ENCODE measurements at regions not wholly inside any gene's neighbourhood (a gene's known extent, or its start where the extent isn't known, plus 50 kb on each side); places are given as distances from the start of the nearest gene placed in this dataset.

GRCh38 chr2:116319935-116320334, 1494.6 kb upstream of the DDX18 start:
- TF ChIP-seq USF2 (IDR thresholded peaks at IDR 0.05; ENCODE audit: low read length) (no peak), BACH1 (IDR thresholded peaks at IDR 0.05; ENCODE audit: low read length) (0 out of 2 replicates have a peak, but pooled peaks have one; percentile 15), CHD7 (IDR thresholded peaks at IDR 0.05; ENCODE audit: insufficient replicate concordance, low read length) (no peak), CTCF (IDR thresholded peaks at IDR 0.05; ENCODE audit: control extremely low read depth in 1 of 3, insufficient read depth in 1 of 3, low read depth in 1 of 3, low read length in 3 of 3) (no peak), EP300 (IDR thresholded peaks at IDR 0.05; ENCODE audit: borderline replicate concordance in 1 of 2, low read depth in 2 of 2, low read length in 2 of 2) (no peak), E2F6 (IDR thresholded peaks at IDR 0.05) (no peak), SIRT6 (IDR thresholded peaks at IDR 0.05; ENCODE audit: low read length) (no peak), CEBPB (IDR thresholded peaks at IDR 0.05; ENCODE audit: low read depth, low read length) (no peak)

All from H1 (cell line).